Right lobe of liver (tissue), 4 donors: ENCODE measurements at regions not wholly inside any gene's neighbourhood (a gene's known extent, or its start where the extent isn't known, plus 50 kb on each side); places are given as distances from the start of the nearest gene placed in this dataset.

Experiments used
- CTCF ChIP-seq, 4 donors: fragments of 200-600 bp in 3 of 4; fragments of 450-650 bp in 1 of 4; IDR thresholded peaks; one replicate each; pipeline versions ENCODE4 v1.5.1 to v1.8.0; 2016 to 2022; ENCODE audit warnings: antibody characterized with exemption in 4 of 4, mild to moderate bottlenecking in 2 of 4
- POLR2A ChIP-seq: fragments of 450-650 bp; IDR thresholded peaks from one replicate; pipeline ENCODE4 v1.6.1; 2017; ENCODE audit warnings: antibody characterized with exemption, mild to moderate bottlenecking
- donor health status: DM: no; HTN: no; CAD: no.
- donor health status: DM: no; HTN: no; CAD: no.
- donor health status: DM: no; HTN: yes; CAD: no.

- TF ChIP-seq CTCF (IDR thresholded peaks at IDR 0.05) (no peak), POLR2A (no peak)
These were observed 232.0 kb upstream of the PCDH15 start for GRCh38 chr10:55033061-55033460.
